A673 (cell line): ENCODE measurements at regions not wholly inside any gene's neighbourhood (a gene's known extent, or its start where the extent isn't known, plus 50 kb on each side); places are given as distances from the start of the nearest gene placed in this dataset.

ENCODE experiments used
- BruUV-seq: library from RNA; stranded (reverse); fragments of 400-500 nt; replicated peaks from 2 replicates; lab custom pipeline; 2021; lab: Mats Ljungman, UMichigan
- CTCF ChIA-PET: fragments of 300-600 bp; sonication (Branson Sonifier 250); formaldehyde crosslinking; loops from one replicate; lab custom pipeline; 2022; ENCODE audit warnings: antibody characterized with exemption; lab: Charles Lee
- POLR2A ChIA-PET: fragments of 300-600 bp; sonication (Branson Sonifier 250); formaldehyde crosslinking; loops from one replicate; lab custom pipeline; 2022; ENCODE audit warnings: antibody characterized with exemption; ENCODE audit not compliant: low non-redundant PET; lab: Charles Lee
- DNase-seq: peaks from one replicate; pipeline ENCODE4 v3.0.0-alpha.2; 2015; ENCODE audit warnings: low spot score
- H3K27ac ChIP-seq: fragments of 200-600 bp; sonication (generic); 2 replicates; pipeline ENCODE4 v1.5.1; 2016; ENCODE audit warnings: mixed run types, low read depth, mild to moderate bottlenecking, mixed read lengths, antibody characterized with exemption, low read length; ENCODE audit not compliant: poor library complexity, severe bottlenecking
- H3K27me3 ChIP-seq: fragments of 200-600 bp; sonication (generic); replicated peaks from 2 replicates; pipeline ENCODE4 v1.6.1; 2017; ENCODE audit warnings: mixed run types, low read depth, mild to moderate bottlenecking, mixed read lengths, antibody characterized with exemption, low read length; ENCODE audit not compliant: insufficient read depth, poor library complexity
- H3K36me3 ChIP-seq: fragments of 200-600 bp; sonication (generic); 2 replicates; pipeline ENCODE4 v1.6.1; 2016; ENCODE audit warnings: mixed run types, mild to moderate bottlenecking, mixed read lengths, antibody characterized with exemption, low read length; ENCODE audit not compliant: insufficient read depth, poor library complexity, severe bottlenecking
- H3K4me1 ChIP-seq: fragments of 200-600 bp; sonication (generic); 2 replicates; pipeline ENCODE4 v1.6.1; 2017; ENCODE audit warnings: mixed run types, mild to moderate bottlenecking, mixed read lengths, antibody characterized with exemption, low read length; ENCODE audit not compliant: insufficient read depth, poor library complexity, severe bottlenecking
- H3K4me3 ChIP-seq: fragments of 200-600 bp; sonication (generic); 2 replicates; pipeline ENCODE4 v1.5.1; 2016; ENCODE audit warnings: low read depth, mixed run types, mild to moderate bottlenecking, mixed read lengths, low read length; ENCODE audit not compliant: poor library complexity, severe bottlenecking
- H3K9me3 ChIP-seq: fragments of 200-600 bp; sonication (generic); 2 replicates; pipeline ENCODE4 v1.6.1; 2016; ENCODE audit warnings: mixed run types, low read depth, mild to moderate bottlenecking, mixed read lengths, antibody characterized with exemption, low read length; ENCODE audit not compliant: poor library complexity, severe bottlenecking
- CTCF ChIP-seq: fragments of 300-800, 200-600 bp; sonication (generic); conservative IDR thresholded peaks from 2 replicates; pipeline ENCODE4 v1.5.1; 2017; ENCODE audit warnings: low read depth, mild to moderate bottlenecking, antibody characterized with exemption, low read length, moderate library complexity, mixed read lengths
- EZH2 ChIP-seq: fragments of 200-600 bp; sonication (generic); IDR thresholded peaks from 2 replicates; pipeline ENCODE4 v1.6.1; 2017; ENCODE audit warnings: borderline replicate concordance, low read depth, mild to moderate bottlenecking, mixed read lengths, antibody characterized with exemption, low read length; ENCODE audit not compliant: poor library complexity, severe bottlenecking
- intact Hi-C: fragments of 100-400 bp; cut with micrococcal nuclease; formaldehyde crosslinking; loops from one replicate; pipeline ENCODE4 v1.10.0; 2022; ENCODE audit not compliant: unreplicated experiment

GRCh38 chr3:13690636-13691035 lies 141.7 kb downstream of the FBLN2 start:
- Histone ChIP-seq H3K4me1 (no peaks in the 10 kb centered on the region), H3K27ac (no peak overlapping the region), H3K4me3 (no peak overlapping the region), H3K27me3 (peaks cover 4% of the 10 kb centered on the region), H3K36me3 (no peaks in the 10 kb centered on the region), H3K9me3 (no peaks in the 10 kb centered on the region)
- intact Hi-C loops, result no loop called here
- no peak for TF ChIP-seq CTCF
- no peak for TF ChIP-seq EZH2
- no peak for DNase-seq
- CTCF ChIA-PET, result no interaction called here
- no TSS peak for BruUV-seq
- POLR2A ChIA-PET, result no interaction called here

GRCh38 chr3:13689373-13690260 lies 140.7 kb downstream of the FBLN2 start:
- no peak overlapping the region for H3K27ac ChIP-seq
- no peak for DNase-seq
- H3K4me1 ChIP-seq, result no peaks in the 10 kb centered on the region
- no TSS peak for BruUV-seq
- ChIA-PET CTCF (no interaction called here), POLR2A (no interaction called here)
- no peaks in the 10 kb centered on the region for H3K36me3 ChIP-seq
- H3K4me3 ChIP-seq, result no peak overlapping the region
- intact Hi-C loops, result no loop called here
- H3K9me3 ChIP-seq, result no peaks in the 10 kb centered on the region
- peaks cover 4% of the 10 kb centered on the region for H3K27me3 ChIP-seq
- TF ChIP-seq CTCF (no peak), EZH2 (no peak)

GRCh38 chr3:13688824-13689223 lies 139.9 kb downstream of the FBLN2 start:
- BruUV-seq, result no TSS peak
- TF ChIP-seq CTCF, result no peak
- no peak for TF ChIP-seq EZH2
- no peak overlapping the region for H3K27ac ChIP-seq

More at GRCh38 chr3:13688824-13689223, 139.9 kb downstream of the FBLN2 start:
- CTCF ChIA-PET, result no interaction called here
- intact Hi-C loops, result no loop called here
- H3K4me1 ChIP-seq, result no peaks in the 10 kb centered on the region
- H3K36me3 ChIP-seq, result no peaks in the 10 kb centered on the region
- no peaks in the 10 kb centered on the region for H3K9me3 ChIP-seq
- POLR2A ChIA-PET, result no interaction called here
- no peak overlapping the region for H3K4me3 ChIP-seq
- no peak for DNase-seq
- peaks cover 4% of the 10 kb centered on the region for H3K27me3 ChIP-seq
